SH-SY5Y (cell line): ENCODE measurements at regions not wholly inside any gene's neighbourhood (a gene's known extent, or its start where the extent isn't known, plus 50 kb on each side); places are given as distances from the start of the nearest gene placed in this dataset.

Experiments
- GATA2 ChIP-seq: IDR thresholded peaks from 2 replicates; pipeline ENCODE4 v1.6.1; 2011; ENCODE audit warnings: mild to moderate bottlenecking, low read depth, low read length
- GATA3 ChIP-seq: IDR thresholded peaks from 2 replicates; pipeline ENCODE4 v1.6.1; 2011; ENCODE audit warnings: low read depth, mild to moderate bottlenecking, low read length, moderate library complexity

DNA sequence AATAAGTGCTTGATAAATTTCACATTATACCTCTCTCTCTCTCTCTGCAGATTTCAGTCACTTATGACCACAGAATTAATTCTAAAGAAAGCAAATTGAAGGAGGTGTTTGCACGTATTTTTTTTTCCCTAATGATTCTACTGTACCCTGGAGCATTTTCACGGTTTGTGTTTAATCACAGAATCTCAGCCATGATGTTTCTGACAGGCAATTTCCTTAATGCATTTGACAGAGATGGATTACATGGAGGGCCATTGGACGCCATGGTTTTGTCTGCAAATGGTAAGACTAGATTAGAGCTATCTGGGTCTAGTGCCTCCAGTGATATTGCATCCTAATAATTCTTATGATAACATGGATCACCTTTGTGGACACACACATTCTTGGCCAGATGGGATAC is 147.5 kb upstream of the RBFOX1 start:
- TF ChIP-seq GATA2 = no peak
- TF ChIP-seq GATA3 = no peak
